Astrocyte (in vitro differentiated cells and primary cell): ENCODE measurements at regions not wholly inside any gene's neighbourhood (a gene's known extent, or its start where the extent isn't known, plus 50 kb on each side); places are given as distances from the start of the nearest gene placed in this dataset.

ENCODE experiments used
- DNase-seq: peaks from one replicate; pipeline ENCODE4 v3.0.0-alpha.2; 2010; ENCODE audit warnings: low read depth
- FAIRE-seq: peaks from 2 replicates; lab custom pipeline; 2011; peaks lifted over from hg19 to GRCh38; lab: Jason Lieb, UNC
- H2AFZ ChIP-seq: 2 replicates; pipeline ENCODE4 v1.6.0; 2012; ENCODE audit warnings: low read depth, low read length, inconsistent platforms
- H3K27ac ChIP-seq: 2 replicates; pipeline ENCODE4 v1.5.1; 2011; ENCODE audit warnings: low read depth, low read length, inconsistent platforms
- H3K27me3 ChIP-seq: 2 replicates; pipeline ENCODE4 v1.6.0; 2011; ENCODE audit warnings: low read length, inconsistent platforms; ENCODE audit not compliant: insufficient read depth
- H3K36me3 ChIP-seq: 2 replicates; pipeline ENCODE4 v1.5.1; 2011; ENCODE audit warnings: low read length, inconsistent platforms; ENCODE audit not compliant: insufficient read depth
- H3K4me1 ChIP-seq: 2 replicates; pipeline ENCODE4 v1.5.1; 2011; ENCODE audit warnings: low read length, inconsistent platforms; ENCODE audit not compliant: insufficient read depth
- H3K4me2 ChIP-seq: 2 replicates; pipeline ENCODE4 v1.6.0; 2012; ENCODE audit warnings: low read length, inconsistent platforms
- H3K4me3 ChIP-seq: 2 replicates; pipeline ENCODE4 v1.5.1; 2011; ENCODE audit warnings: low read depth, mild to moderate bottlenecking, low read length, inconsistent platforms; ENCODE audit not compliant: insufficient read depth
- H3K79me2 ChIP-seq: 2 replicates; pipeline ENCODE4 v1.6.0; 2012; ENCODE audit warnings: mild to moderate bottlenecking, low read length, inconsistent platforms; ENCODE audit not compliant: insufficient read depth
- H3K9ac ChIP-seq: 2 replicates; pipeline ENCODE4 v1.6.0; 2012; ENCODE audit warnings: mild to moderate bottlenecking, low read length, inconsistent platforms
- H3K9me3 ChIP-seq: 2 replicates; pipeline ENCODE4 v1.5.1; 2012; ENCODE audit warnings: low read depth, mild to moderate bottlenecking, low read length, inconsistent platforms; ENCODE audit not compliant: insufficient read depth
- H4K20me1 ChIP-seq: 2 replicates; pipeline ENCODE4 v1.6.0; 2012; ENCODE audit warnings: low read length, inconsistent platforms; ENCODE audit not compliant: insufficient read depth
- H3K27ac Mint-ChIP-seq: one replicate; pipeline ENCODE4 v1.8.0; 2021; ENCODE audit warnings: mild to moderate bottlenecking, mixed read lengths; ENCODE audit not compliant: unreplicated experiment
- H3K27me3 Mint-ChIP-seq: one replicate; pipeline ENCODE4 v1.8.0; 2021; ENCODE audit warnings: low read depth, mixed read lengths; ENCODE audit not compliant: unreplicated experiment
- H3K36me3 Mint-ChIP-seq: one replicate; pipeline ENCODE4 v1.8.0; 2021; ENCODE audit warnings: low read depth, mixed read lengths; ENCODE audit not compliant: unreplicated experiment
- H3K4me1 Mint-ChIP-seq: one replicate; pipeline ENCODE4 v1.8.0; 2021; ENCODE audit warnings: low read depth, mixed read lengths; ENCODE audit not compliant: unreplicated experiment
- H3K4me3 Mint-ChIP-seq: one replicate; pipeline ENCODE4 v1.8.0; 2021; ENCODE audit warnings: mild to moderate bottlenecking, moderate library complexity, mixed read lengths; ENCODE audit not compliant: unreplicated experiment
- H3K9me3 Mint-ChIP-seq: one replicate; pipeline ENCODE4 v1.8.0; 2021; ENCODE audit warnings: mild to moderate bottlenecking, mixed read lengths; ENCODE audit not compliant: unreplicated experiment
- CTCF ChIP-seq: IDR thresholded peaks from 2 replicates; pipeline ENCODE4 v1.5.1; 2011; ENCODE audit warnings: low read depth, mild to moderate bottlenecking, inconsistent platforms, low read length, moderate library complexity; ENCODE audit not compliant: insufficient read depth
- EZH2 ChIP-seq: IDR thresholded peaks from 2 replicates; pipeline ENCODE4 v1.6.1; 2012; ENCODE audit warnings: mild to moderate bottlenecking, low read length, inconsistent platforms; ENCODE audit not compliant: insufficient read depth

- peaks cover 5% of the 10 kb centered on the region for H3K27me3 ChIP-seq
- no peaks in the 10 kb centered on the region for H3K79me2 ChIP-seq
- H4K20me1 ChIP-seq: no peaks in the 10 kb centered on the region
- Mint-ChIP-seq H3K27ac (no peak overlapping the region), H3K4me3 (peak overlapping the region; percentile 22), H3K27me3 (peaks cover 42% of the 10 kb centered on the region), H3K36me3 (no peaks in the 10 kb centered on the region), H3K4me1 (peaks cover 17% of the 10 kb centered on the region), H3K9me3 (peaks cover 2% of the 10 kb centered on the region)
- no peak overlapping the region for H3K27ac ChIP-seq
- DNase-seq (no peak), FAIRE-seq (no peak)
- peak overlapping the region; percentile 21 for H3K4me2 ChIP-seq
- TF ChIP-seq EZH2 (no peak), CTCF (no peak)
- H2AFZ ChIP-seq: peak overlapping the region; percentile 8
- no peak overlapping the region for H3K4me3 ChIP-seq
- peaks cover 13% of the 10 kb centered on the region for H3K4me1 ChIP-seq
- no peaks in the 10 kb centered on the region for H3K36me3 ChIP-seq
- H3K9ac ChIP-seq: no peak overlapping the region
- no peaks in the 10 kb centered on the region for H3K9me3 ChIP-seq
Measured at GRCh38 chr17:17402558-17402957, 74.2 kb upstream of the MED9 start.

- peak overlapping the region; percentile 21 for H3K4me2 ChIP-seq
Measured at GRCh38 chr17:17403065-17403464, 73.7 kb upstream of the MED9 start.

More at GRCh38 chr17:17403065-17403464, 73.7 kb upstream of the MED9 start:
- H3K27me3 ChIP-seq: peaks cover 5% of the 10 kb centered on the region
- no peak overlapping the region for H3K4me3 Mint-ChIP-seq
- peaks cover 13% of the 10 kb centered on the region for H3K4me1 ChIP-seq
- no peaks in the 10 kb centered on the region for H3K36me3 Mint-ChIP-seq
- H2AFZ ChIP-seq: no peak overlapping the region
- no peaks in the 10 kb centered on the region for H3K36me3 ChIP-seq
- H4K20me1 ChIP-seq: no peaks in the 10 kb centered on the region
- peaks cover 2% of the 10 kb centered on the region for H3K9me3 Mint-ChIP-seq
- no peak for TF ChIP-seq CTCF
- no peak for TF ChIP-seq EZH2
- no peak overlapping the region for H3K27ac Mint-ChIP-seq
- H3K79me2 ChIP-seq: no peaks in the 10 kb centered on the region
- no peak overlapping the region for H3K4me3 ChIP-seq
- no peaks in the 10 kb centered on the region for H3K9me3 ChIP-seq
- DNase-seq (no peak), FAIRE-seq (no peak)
- no peak overlapping the region for H3K27ac ChIP-seq
- peaks cover 17% of the 10 kb centered on the region for H3K4me1 Mint-ChIP-seq
- peaks cover 44% of the 10 kb centered on the region for H3K27me3 Mint-ChIP-seq
- no peak overlapping the region for H3K9ac ChIP-seq
